Nephron (organoid): ENCODE measurements at regions not wholly inside any gene's neighbourhood (a gene's known extent, or its start where the extent isn't known, plus 50 kb on each side); places are given as distances from the start of the nearest gene placed in this dataset.

Source experiments
- H3K27ac Mint-ChIP-seq, 3 experiments: 2 replicates each; pipeline ENCODE4 v1.8.0; 2020; ENCODE audit warnings: mixed read lengths in 3 of 3, mild to moderate bottlenecking in 2 of 3, moderate library complexity in 1 of 3
- H3K27me3 Mint-ChIP-seq: 2 replicates; pipeline ENCODE4 v1.8.0; 2021; ENCODE audit warnings: low read depth, mild to moderate bottlenecking, moderate library complexity, mixed read lengths
- H3K36me3 Mint-ChIP-seq: 2 replicates; pipeline ENCODE4 v1.8.0; 2020; ENCODE audit warnings: low read depth, mixed read lengths
- H3K4me1 Mint-ChIP-seq: 2 replicates; pipeline ENCODE4 v1.8.0; 2020; ENCODE audit warnings: mixed read lengths
- H3K4me3 Mint-ChIP-seq, 3 experiments: 2 replicates each; pipeline ENCODE4 v1.8.0; 2020; ENCODE audit warnings: mild to moderate bottlenecking in 3 of 3, mixed read lengths in 3 of 3, moderate library complexity in 2 of 3
- H3K9me3 Mint-ChIP-seq: 2 replicates; pipeline ENCODE4 v1.8.0; 2020; ENCODE audit warnings: mixed read lengths
- TF ChIP-seq, protein P1 (sequence below), 3 experiments: fragments of 200-600 bp; sonication (generic); IDR thresholded peaks; one replicate each; pipeline ENCODE4 v1.5.0; 2021; ENCODE audit warnings: antibody characterized with exemption in 3 of 3; ENCODE audit not compliant: unreplicated experiment in 3 of 3

DNA sequence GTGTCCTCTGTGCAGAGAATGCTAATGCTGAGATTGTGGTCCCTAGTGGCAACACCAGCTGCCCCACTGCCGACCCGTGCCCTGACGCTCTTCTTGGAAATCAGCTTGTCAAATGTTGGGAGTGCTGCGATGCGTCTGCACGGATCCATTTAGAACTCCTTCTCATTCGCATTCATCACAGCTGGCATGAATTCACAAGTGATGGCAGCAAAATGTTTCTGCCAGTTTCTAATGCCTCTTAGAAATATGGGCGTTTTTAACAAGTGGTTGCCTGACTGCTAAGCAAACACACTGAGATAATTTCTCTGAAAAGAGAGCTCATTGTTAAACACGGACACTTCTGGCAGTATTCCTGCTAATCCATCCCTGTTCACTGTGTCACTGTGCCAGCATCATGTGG is 131.9 kb upstream of the KCNJ6 start:
- Mint-ChIP-seq H3K4me1 (no peaks in the 10 kb centered on the region), H3K4me3 (no peak overlapping the region), H3K9me3 (no peaks in the 10 kb centered on the region), H3K36me3 (no peaks in the 10 kb centered on the region), H3K27me3 (peaks cover 2% of the 10 kb centered on the region), H3K27ac (no peak overlapping the region)
- TF ChIP-seq, protein P1, sequence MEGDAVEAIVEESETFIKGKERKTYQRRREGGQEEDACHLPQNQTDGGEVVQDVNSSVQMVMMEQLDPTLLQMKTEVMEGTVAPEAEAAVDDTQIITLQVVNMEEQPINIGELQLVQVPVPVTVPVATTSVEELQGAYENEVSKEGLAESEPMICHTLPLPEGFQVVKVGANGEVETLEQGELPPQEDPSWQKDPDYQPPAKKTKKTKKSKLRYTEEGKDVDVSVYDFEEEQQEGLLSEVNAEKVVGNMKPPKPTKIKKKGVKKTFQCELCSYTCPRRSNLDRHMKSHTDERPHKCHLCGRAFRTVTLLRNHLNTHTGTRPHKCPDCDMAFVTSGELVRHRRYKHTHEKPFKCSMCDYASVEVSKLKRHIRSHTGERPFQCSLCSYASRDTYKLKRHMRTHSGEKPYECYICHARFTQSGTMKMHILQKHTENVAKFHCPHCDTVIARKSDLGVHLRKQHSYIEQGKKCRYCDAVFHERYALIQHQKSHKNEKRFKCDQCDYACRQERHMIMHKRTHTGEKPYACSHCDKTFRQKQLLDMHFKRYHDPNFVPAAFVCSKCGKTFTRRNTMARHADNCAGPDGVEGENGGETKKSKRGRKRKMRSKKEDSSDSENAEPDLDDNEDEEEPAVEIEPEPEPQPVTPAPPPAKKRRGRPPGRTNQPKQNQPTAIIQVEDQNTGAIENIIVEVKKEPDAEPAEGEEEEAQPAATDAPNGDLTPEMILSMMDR (IDR thresholded peaks at IDR 0.05; ENCODE audit: unreplicated experiment in 3 of 3): no peak

DNA sequence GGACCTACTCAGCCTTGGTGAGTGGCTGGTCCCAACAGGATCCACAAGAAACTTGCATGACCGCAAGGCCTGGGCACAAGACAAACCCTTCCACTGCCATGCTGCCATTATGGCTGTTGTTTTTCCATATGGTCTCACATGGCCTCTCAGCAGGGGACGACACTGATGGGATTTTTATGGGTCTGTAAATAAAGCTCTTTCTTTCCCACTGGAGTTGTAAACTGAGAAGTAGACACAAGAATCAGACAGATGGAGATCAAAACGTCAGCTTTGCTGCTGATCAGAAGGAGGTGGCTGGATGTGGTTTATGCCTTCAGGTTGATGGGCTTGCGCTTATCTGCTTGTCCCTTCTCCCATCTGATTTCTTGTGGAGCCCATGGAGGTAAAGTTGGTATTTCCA is 138.1 kb upstream of the KCNJ6 start:
- Mint-ChIP-seq H3K27me3 (peaks cover 4% of the 10 kb centered on the region), H3K27ac (no peak overlapping the region), H3K4me3 (no peak overlapping the region), H3K36me3 (no peaks in the 10 kb centered on the region), H3K9me3 (no peaks in the 10 kb centered on the region), H3K4me1 (peaks cover 8% of the 10 kb centered on the region)
- TF ChIP-seq, protein P1 (IDR thresholded peaks at IDR 0.05; ENCODE audit: unreplicated experiment in 3 of 3): no peak

DNA sequence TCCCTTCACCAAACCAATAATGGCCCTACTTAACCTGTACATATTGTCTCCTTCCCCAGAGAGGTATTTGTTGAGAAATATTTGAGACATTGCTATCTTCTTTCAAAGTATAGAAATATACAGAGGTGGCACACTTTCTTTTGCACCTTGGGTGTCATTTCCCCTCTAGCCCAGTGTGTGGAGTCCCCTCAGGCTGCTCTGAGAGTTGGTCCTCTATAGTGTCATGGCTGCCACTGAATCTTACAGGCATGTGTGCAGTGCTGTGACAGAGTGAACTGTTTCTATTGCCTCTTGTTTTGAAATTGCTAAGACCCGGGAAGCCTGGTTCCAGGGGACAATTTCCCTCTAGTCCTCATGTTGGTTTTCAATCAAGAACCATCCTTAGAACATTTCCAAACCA is 140.2 kb upstream of the KCNJ6 start:
- no peaks in the 10 kb centered on the region for H3K9me3 Mint-ChIP-seq
- H3K27ac Mint-ChIP-seq: no peak overlapping the region
- peaks cover 4% of the 10 kb centered on the region for H3K27me3 Mint-ChIP-seq
- H3K4me1 Mint-ChIP-seq: peaks cover 8% of the 10 kb centered on the region
- H3K36me3 Mint-ChIP-seq: no peaks in the 10 kb centered on the region
- TF ChIP-seq, protein P1 (IDR thresholded peaks at IDR 0.05; ENCODE audit: unreplicated experiment in 3 of 3): no peak
- H3K4me3 Mint-ChIP-seq: no peak overlapping the region

DNA sequence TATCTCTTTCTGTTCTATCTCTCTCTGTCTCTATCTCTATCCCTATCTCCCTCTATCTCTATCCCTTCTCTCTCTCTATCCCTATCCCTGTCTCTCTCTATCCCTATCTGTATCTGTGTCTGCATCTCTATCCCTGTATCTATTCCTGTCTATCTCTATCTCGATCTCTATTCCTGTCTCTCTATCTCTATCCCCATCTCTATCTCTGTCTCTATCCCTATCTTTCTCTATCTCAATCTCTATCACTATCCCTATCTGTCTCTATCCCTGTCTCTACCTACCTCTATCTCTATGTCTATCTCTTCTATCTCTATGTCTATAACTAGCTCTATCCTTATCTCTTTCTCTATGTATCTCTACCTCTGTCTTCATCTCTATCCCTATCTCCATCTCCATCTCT is 141.4 kb upstream of the KCNJ6 start:
- Mint-ChIP-seq H3K27ac (no peak overlapping the region), H3K4me1 (peaks cover 8% of the 10 kb centered on the region), H3K36me3 (no peaks in the 10 kb centered on the region), H3K9me3 (no peaks in the 10 kb centered on the region), H3K27me3 (peaks cover 4% of the 10 kb centered on the region), H3K4me3 (no peak overlapping the region)
- TF ChIP-seq, protein P1 (IDR thresholded peaks at IDR 0.05; ENCODE audit: unreplicated experiment in 3 of 3): no peak

DNA sequence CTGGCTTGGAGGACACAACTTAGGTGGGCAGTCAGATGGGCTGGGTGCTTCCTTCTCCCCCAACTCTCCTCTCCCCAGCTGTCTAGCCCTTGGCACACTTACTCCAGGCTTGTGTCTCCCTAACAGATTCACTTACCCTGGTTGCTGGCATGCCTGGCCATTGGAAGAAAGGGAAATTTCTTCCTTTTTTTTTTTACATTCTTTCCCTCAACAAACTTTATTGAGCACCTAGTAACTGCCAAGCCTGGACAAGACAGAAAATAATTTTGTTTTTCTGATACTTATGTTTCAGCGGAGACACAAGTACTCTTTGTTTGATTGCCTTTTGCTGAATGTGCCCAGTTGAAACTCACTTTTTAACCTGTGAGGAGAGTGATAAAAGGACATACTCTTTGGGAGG is 144.3 kb upstream of the KCNJ6 start:
- peaks cover 4% of the 10 kb centered on the region for H3K27me3 Mint-ChIP-seq
- H3K4me3 Mint-ChIP-seq: no peak overlapping the region
- H3K36me3 Mint-ChIP-seq: no peaks in the 10 kb centered on the region
- no peak overlapping the region for H3K27ac Mint-ChIP-seq
- no peaks in the 10 kb centered on the region for H3K9me3 Mint-ChIP-seq
- TF ChIP-seq, protein P1 (IDR thresholded peaks at IDR 0.05; ENCODE audit: unreplicated experiment in 3 of 3): no peak
- H3K4me1 Mint-ChIP-seq: no peaks in the 10 kb centered on the region

DNA sequence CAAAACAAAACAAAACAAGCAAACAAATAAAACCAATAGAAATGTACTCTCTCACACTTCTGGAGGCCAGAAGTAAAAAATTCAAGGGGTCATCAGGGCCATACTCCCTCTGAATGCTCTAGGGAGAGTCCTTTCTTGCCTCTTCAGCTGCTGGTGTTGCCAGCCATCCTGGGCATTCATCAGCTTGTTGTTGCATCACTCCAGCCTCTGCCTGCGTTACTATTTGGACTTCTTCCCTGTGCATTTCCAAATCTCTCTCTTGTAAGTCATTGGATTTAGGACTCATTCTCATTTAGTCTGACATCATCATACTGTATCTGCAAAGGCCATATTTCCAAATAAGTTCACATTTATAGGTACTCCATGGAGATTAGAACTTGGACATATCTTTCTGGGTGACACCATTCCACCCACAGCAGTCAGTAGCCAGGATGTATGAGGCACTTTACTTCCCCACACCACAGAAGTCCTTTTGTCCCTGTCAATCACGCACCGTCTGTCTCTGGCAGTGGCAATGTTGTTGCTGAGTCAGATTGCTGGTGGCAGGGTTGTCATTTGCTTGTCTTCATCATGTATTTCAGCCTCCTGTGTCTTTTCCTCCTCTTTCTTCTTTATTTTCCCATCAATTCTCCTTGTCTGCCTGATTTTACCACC is 151.0 kb upstream of the KCNJ6 start:
- Mint-ChIP-seq H3K27me3 (peaks cover 32% of the 10 kb centered on the region), H3K36me3 (no peaks in the 10 kb centered on the region), H3K4me1 (no peaks in the 10 kb centered on the region), H3K9me3 (peaks cover 5% of the 10 kb centered on the region), H3K4me3 (no peak overlapping the region), H3K27ac (no peak overlapping the region)
- TF ChIP-seq, protein P1 (IDR thresholded peaks at IDR 0.05; ENCODE audit: unreplicated experiment in 3 of 3): no peak
